GM21576 (cell line): ENCODE measurements at regions not wholly inside any gene's neighbourhood (a gene's known extent, or its start where the extent isn't known, plus 50 kb on each side); places are given as distances from the start of the nearest gene placed in this dataset.

ENCODE experiments used
- ATAC-seq: cut with Tn5 transposase; IDR thresholded peaks from one replicate; pipeline ENCODE4 v1.9.1; 2021; ENCODE audit warnings: mild to moderate bottlenecking, moderate library complexity; ENCODE audit not compliant: unreplicated experiment

- no peak for ATAC-seq
These were observed 127.9 kb downstream of the DLEU7 start for GRCh38 chr13:50715402-50716146.

GRCh38 chr13:50720861-50721671 is 122.4 kb downstream of the DLEU7 start:
- ATAC-seq: no peak

GRCh38 chr13:50721672-50721992 is 121.9 kb downstream of the DLEU7 start:
- ATAC-seq: no peak

- ATAC-seq: no peak
These were observed 120.9 kb downstream of the DLEU7 start for GRCh38 chr13:50722440-50723125.

- ATAC-seq: no peak
These were observed 119.1 kb downstream of the DLEU7 start for GRCh38 chr13:50724438-50724837.

- no peak for ATAC-seq
These were observed 118.6 kb downstream of the DLEU7 start for GRCh38 chr13:50724913-50725312.

- ATAC-seq: no peak
These were observed 117.3 kb downstream of the DLEU7 start for GRCh38 chr13:50726164-50726563.

GRCh38 chr13:50729177-50729576 is 114.3 kb downstream of the DLEU7 start:
- no peak for ATAC-seq

GRCh38 chr13:50730496-50731351 is 112.8 kb downstream of the DLEU7 start:
- no peak for ATAC-seq

- ATAC-seq: no peak
These were observed 112.1 kb downstream of the DLEU7 start for GRCh38 chr13:50731400-50731799.

- ATAC-seq: no peak
These were observed 110.8 kb downstream of the DLEU7 start for GRCh38 chr13:50732712-50733111.

- ATAC-seq: no peak
These were observed 110.1 kb downstream of the DLEU7 start for GRCh38 chr13:50733392-50733791.

- no peak for ATAC-seq
These were observed 108.4 kb downstream of the DLEU7 start for GRCh38 chr13:50735071-50735470.

- no peak for ATAC-seq
These were observed 103.3 kb downstream of the DLEU7 start for GRCh38 chr13:50740052-50740741.

- no peak for ATAC-seq
These were observed 101.1 kb downstream of the DLEU7 start for GRCh38 chr13:50742353-50742752.

GRCh38 chr13:50742968-50743367 is 100.5 kb downstream of the DLEU7 start:
- ATAC-seq: no peak

- ATAC-seq: no peak
These were observed 99.3 kb downstream of the DLEU7 start for GRCh38 chr13:50744116-50744660.

- ATAC-seq: no peak
These were observed 97.9 kb downstream of the DLEU7 start for GRCh38 chr13:50745542-50746115.

- no peak for ATAC-seq
These were observed 95.6 kb downstream of the DLEU7 start for GRCh38 chr13:50747737-50748350.
